Umbilical cord (tissue), 1 donor: ENCODE measurements at regions not wholly inside any gene's neighbourhood (a gene's known extent, or its start where the extent isn't known, plus 50 kb on each side); places are given as distances from the start of the nearest gene placed in this dataset.

Source experiments
- DNase-seq: peaks from one replicate; pipeline ENCODE4 v3.0.0-alpha.2; 2015; ENCODE audit warnings: low spot score

DNA sequence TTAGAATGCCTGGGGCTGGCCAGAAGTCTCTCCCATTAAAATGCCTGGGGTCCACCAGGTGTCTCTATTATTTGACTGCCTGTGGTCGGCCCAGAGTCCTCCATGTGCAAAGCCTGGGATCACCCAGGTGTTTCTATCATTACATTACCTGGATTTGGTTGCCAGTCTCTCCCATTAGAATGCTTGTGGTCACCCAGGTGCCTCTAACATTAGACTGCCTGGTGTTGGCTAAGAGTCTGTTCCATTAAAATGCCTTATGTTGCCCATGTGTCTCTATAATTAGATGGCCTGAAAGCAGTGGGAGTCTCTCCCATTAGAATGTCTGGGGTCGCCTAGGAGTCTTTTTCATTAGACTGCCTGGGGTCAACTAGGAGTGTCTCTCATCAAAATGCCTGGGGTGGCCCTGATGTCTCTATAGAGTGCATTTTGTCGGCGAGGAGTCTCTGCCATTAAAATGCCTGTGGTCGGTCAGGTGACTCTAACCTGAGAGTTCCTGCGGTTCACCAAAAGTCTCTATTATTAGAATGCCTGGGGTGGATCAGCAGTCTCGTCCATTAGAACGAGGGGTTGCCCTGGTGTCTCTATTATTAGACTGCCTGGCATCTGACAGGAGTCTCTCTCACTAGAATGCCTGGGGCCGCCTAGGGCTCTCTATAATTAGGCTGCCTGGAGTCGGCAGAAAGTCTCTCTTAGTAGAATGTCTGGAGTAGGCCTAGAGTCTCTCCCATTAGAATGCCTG lies 1540.5 kb downstream of the UQCRFS1 start:
- DNase-seq, result no peak

DNA sequence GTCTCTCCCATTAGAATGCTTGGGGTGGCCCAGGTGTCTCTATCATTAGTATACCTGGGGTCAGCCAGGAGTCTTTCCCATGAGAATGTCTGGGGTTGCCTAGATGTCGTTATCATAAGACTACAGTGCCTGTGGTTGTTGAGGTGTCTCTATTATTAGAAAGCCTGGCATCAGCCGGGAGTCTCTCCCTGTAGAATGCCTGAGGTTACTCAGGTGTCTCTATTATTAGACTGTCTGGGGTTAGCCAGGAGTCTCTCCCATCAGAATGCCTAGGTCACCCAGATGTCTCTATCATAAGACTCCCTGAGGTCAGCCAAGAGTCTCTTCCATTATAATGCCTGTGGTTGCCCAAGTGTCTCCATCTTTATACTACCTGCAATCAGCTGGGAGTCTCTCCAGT lies 1541.1 kb downstream of the UQCRFS1 start:
- DNase-seq, result no peak

DNA sequence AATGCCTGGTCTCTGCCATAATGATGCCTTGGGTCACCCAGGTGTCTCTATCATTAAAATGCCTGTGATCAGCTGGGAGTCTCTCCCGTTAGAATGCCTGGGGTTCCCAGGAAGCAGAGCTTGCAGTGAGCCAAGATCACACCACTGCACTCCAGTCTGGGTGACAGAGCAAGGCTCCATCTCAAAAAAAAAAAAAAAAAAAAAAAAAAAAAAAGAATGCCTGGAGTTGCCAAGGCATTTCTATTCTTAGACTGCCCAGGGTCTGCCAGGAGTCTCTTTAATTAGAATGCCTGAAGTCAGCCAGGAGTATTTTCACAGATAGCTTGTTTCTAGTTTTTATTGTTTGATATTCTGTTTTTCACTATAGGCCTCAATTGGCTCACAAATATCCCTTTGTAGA lies 1552.5 kb downstream of the UQCRFS1 start:
- no peak for DNase-seq

DNA sequence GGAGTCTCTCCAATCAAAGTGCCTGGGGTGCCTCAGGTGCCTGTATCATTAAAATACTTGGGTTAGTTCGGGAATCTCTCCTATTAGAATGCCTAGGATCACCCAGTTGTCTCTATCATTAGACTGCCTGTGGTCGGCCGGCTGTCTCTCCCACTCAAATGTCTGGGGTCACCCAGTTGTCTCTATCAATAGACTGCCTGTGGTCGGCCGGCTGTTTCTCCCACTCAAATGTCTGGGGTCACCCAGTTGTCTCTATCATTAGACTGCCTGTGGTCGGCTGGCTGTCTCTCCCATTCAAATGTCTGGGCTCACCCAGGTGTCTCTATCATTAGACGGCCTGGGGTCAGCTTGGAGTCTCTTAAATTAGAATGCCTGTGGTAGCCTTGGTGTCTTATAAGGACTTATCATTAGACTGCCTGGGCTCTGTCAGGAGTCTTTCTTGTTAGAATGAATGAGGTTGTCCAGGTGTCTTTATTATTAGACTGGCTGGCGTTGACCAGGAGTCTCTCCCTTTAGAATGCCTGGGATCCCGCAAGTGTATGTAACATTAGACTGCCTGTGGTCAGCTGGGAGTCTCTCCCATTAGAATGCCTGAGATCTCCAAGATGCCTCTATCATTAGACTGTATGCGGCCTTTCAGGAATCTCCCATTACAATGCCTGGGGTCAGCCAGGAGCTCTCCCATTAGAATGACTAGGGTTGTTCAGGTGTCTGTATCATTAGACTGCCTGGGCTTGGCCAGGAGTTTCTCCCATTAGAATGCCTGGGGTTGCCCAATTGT lies 1555.5 kb downstream of the UQCRFS1 start:
- no peak for DNase-seq

DNA sequence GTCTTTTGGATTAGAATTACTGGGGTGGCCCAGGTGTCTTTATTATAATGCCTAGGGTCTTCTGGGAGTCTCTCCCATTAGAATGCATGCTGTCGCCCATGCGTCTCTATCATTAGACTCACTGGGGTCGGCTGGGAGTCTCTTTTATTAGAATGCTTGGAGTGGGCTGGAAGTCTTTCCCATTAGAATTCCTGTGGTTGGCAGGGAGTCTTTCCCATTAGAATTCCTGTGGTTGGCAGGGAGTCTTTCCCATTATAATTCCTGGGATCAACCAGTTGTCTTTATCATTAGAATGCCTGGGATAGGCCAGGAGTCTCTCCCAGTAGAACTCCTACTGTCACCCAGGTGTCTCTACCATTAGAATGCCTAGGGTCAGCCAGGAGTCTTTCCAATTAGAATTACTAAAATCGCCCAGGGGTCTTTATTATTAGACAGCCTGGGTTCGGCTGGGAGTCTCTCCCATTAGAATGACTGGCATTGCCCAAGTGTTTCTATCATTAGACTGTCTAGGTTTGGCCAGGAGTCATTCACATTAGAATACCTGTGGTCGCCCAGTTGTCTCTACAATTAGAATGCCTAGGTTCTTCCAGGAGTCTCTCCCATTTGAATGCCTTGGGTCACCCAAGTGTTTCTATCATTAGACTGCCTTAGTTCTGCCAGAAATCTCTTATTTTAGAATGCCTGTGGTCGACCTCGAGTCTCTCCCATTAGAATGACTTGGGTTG lies 1558.5 kb downstream of the UQCRFS1 start:
- no peak for DNase-seq

DNA sequence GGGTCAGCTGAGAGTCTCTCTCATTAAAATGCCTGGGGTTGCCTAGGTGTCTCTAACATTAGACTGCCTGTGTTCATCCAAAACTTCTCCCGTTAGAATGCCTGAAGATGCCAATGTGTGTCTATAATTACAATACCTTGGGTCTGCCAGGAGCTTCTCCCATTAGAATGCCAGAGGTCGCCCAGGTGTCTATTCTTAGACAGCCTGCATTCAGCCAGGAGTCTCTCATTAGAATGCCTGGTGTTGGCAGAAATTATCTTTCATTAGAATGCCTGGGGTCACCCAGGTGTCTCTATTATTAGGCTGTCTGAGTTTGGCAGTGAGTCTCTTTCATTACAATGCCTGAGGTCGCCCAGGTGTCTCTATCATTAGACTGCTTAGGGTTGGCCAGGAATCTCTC lies 1560.2 kb downstream of the UQCRFS1 start:
- DNase-seq, result no peak

DNA sequence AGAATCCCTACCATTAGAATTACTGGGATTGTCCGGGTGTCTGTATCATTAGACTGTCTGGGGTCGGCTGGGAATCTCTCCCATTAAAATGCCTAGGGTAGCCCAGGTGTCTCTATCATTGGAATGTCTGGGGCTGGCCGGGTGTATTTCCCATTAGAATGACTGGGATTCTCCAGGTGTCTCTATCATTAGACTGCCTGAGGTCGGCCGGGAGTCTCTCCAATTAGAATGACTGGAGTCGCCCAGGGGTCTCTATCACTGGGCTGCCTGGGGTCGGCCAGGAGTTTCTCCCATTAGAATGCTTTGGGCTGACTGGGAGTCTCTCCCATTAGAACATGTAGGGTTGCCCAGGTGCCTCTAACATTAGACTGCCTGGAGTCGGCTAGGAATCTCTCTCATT lies 1560.7 kb downstream of the UQCRFS1 start:
- no peak for DNase-seq

DNA sequence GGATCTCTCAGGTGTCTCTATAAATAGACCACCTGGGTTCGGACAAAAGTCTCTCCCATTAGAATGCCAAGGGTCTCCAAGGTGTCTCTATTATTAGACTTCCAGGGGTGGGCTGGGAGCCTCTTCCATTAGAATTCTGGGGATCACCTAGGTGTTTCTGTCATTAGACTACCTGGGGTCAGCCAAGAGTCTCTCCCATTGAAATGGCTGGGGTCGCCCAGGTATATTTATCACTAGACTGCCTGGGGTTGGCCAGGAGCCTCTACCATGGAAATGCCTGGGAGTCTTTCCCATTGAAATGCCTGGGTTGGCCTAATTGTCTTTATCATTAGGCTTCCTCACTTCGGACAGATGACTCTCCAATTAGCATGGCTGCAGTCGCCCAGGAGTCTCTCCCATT lies 1565.5 kb downstream of the UQCRFS1 start:
- DNase-seq, result no peak

DNA sequence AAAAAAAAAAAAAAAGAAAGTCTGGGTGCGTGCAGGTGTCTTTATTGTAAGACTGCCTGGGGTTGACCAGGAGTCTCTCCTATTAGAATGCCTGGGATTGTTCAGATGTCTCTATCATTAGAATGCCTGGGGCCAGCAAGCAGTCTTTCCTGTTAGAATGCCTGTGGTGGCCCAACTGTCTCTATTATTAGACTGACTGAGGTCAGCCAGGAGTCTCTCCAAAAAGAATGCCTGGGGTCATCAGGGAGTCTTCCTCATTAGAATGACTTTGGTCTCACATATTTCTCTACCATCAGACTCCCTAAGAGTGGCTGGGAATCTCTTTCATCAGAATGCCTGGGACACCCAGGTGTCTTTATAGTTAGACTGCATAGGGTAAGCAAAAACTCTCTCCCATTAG lies 1577.5 kb downstream of the UQCRFS1 start:
- no peak for DNase-seq

DNA sequence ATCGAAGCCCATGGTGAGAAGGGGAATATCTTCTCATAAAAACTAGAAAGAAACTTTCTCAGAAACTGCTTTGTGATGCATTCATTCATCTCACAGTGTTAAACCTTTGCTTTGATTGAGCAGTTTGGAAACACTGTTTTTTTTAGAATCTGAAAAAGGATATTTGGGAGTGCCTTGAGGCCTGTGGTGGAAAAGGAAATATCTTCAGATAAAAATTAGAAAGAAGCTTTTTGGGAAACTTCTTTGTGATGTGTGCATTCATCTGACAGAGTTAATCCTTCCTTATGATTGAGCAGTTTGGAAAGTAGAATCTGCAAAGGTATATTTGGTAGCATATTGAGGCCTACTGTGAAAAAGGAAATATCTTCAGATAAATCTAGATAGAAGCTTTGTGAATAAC lies 1594.9 kb downstream of the UQCRFS1 start:
- no peak for DNase-seq

DNA sequence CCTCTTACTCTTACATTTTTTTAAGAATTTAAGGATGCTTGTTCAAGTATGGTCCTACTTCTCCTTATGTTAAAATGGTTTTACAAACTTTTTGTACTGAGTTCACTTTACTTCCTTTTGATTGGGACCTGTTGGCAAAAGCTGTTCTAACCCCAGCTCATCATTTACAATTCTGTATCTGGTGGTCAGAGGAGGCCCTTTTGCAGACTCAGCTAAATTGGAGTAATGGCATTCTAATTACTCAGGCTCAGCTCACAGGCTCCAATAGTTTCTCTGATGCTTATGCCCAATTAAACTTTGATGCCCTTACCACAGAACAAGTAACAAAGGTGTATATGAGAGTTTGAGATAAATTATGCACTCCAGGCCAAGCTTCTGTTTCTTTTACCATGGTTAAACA lies 1632.0 kb downstream of the UQCRFS1 start:
- no peak for DNase-seq
